Astrocyte of the spinal cord (primary cell): ENCODE measurements at regions not wholly inside any gene's neighbourhood (a gene's known extent, or its start where the extent isn't known, plus 50 kb on each side); places are given as distances from the start of the nearest gene placed in this dataset.

Experiments
- DNase-seq: peaks from one replicate; pipeline ENCODE4 v3.0.0; 2011; ENCODE audit warnings: low read depth, low spot score
- H3K4me3 ChIP-seq: 2 replicates; pipeline ENCODE4 v1.5.1; 2011; ENCODE audit warnings: low read depth, mild to moderate bottlenecking, low read length, moderate library complexity
- in situ Hi-C: cut with HindIII; loops from 2 replicates; pipeline ENCODE4 v1.10.0; 2017; ENCODE audit warnings: low sequenced_read_pairs
- TF ChIP-seq, protein P1 (sequence below): IDR thresholded peaks from 2 replicates; pipeline ENCODE4 v1.5.1; 2012; ENCODE audit warnings: low read depth, mild to moderate bottlenecking, low read length, inconsistent platforms

DNA sequence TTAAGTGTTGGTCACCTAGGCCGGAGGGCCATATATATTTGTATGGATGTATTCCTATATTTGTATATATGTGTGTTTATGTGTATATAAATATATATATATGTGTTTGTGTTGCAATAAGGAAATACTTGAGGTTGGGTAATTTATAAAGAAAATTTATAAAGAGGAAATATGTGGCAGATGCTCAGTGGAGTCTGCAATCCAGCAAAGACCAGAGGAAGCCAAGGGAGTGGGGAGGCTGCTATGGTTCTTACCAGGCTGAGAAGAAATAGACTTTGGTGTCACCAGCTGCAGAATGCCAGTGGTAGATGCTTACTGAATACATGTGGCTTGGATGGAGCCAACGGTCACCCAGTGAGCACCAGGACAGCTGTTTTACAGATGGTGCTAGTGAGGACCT, 97.4 kb upstream of the ELOVL5 start:
- TF ChIP-seq, protein P1, sequence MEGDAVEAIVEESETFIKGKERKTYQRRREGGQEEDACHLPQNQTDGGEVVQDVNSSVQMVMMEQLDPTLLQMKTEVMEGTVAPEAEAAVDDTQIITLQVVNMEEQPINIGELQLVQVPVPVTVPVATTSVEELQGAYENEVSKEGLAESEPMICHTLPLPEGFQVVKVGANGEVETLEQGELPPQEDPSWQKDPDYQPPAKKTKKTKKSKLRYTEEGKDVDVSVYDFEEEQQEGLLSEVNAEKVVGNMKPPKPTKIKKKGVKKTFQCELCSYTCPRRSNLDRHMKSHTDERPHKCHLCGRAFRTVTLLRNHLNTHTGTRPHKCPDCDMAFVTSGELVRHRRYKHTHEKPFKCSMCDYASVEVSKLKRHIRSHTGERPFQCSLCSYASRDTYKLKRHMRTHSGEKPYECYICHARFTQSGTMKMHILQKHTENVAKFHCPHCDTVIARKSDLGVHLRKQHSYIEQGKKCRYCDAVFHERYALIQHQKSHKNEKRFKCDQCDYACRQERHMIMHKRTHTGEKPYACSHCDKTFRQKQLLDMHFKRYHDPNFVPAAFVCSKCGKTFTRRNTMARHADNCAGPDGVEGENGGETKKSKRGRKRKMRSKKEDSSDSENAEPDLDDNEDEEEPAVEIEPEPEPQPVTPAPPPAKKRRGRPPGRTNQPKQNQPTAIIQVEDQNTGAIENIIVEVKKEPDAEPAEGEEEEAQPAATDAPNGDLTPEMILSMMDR = no peak
- no peak overlapping the region for H3K4me3 ChIP-seq
- in situ Hi-C loops = no loop called here
- no peak for DNase-seq

GRCh38 chr6:53441761-53442160, 93.0 kb upstream of the ELOVL5 start:
- peak; percentile 41 for DNase-seq
- H3K4me3 ChIP-seq = no peak overlapping the region
- TF ChIP-seq, protein P1 = no peak
- in situ Hi-C loops = no loop called here

GRCh38 chr6:53441035-53441493, 92.3 kb upstream of the ELOVL5 start:
- TF ChIP-seq, protein P1 = no peak

DNA sequence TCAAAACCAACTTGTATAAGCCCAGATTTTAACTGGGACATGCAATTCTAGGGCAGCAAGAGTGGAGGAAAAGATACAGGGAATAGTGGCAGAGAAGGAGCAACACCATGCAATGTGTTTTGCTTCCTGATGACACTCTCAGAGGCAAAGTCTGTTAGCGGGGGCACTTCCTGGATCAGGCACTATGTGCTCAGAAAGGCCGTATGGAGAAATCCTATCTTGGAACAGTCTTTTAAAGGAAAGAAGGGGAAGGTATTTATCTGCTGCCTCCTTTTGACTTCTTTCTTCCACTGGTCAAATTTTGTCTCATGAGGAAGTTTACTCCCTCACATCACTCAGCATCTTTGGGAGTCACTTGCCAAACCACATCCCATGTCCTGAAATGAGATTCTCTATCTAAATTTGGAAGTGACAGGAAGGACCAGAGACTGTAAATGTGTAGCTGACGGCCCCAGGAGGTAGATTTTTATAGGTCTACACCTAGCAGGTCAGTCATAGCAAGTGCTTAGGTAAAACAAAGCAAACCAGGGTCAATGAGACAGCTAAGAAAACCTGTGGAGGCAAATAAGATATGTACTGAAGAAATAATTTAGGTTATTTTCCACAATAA, 91.7 kb upstream of the ELOVL5 start:
- H3K4me3 ChIP-seq = no peak overlapping the region

More at GRCh38 chr6:53441035-53441493, 92.3 kb upstream of the ELOVL5 start:
- in situ Hi-C loops = no loop called here
- H3K4me3 ChIP-seq = no peak overlapping the region
- DNase-seq = no peak

DNA sequence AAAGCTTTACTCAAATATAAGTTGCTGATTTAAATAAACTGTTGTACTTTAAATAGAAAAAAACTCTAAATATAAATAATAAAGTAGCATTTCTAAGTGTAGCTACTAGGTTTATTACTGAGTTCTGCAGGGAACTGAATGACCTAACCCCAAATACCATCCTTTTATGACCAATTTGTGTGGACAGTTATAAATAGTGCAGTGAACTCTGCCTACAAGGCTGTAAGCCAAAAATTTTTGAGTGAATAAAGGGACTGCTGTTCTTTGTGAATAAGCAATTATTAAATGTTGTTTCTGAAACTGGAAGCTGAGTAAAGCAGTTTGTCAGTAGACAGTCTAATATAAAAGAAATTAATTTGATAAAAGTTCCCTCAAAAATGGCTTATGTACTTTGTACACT, 90.8 kb upstream of the ELOVL5 start:
- no peak overlapping the region for H3K4me3 ChIP-seq
- peak; percentile 35 for DNase-seq
- in situ Hi-C loops = no loop called here
- TF ChIP-seq, protein P1 = no peak

More for the DNA sequence above, 91.7 kb upstream of the ELOVL5 start:
- TF ChIP-seq, protein P1 = no peak
- no peak for DNase-seq
- in situ Hi-C loops = no loop called here

DNA sequence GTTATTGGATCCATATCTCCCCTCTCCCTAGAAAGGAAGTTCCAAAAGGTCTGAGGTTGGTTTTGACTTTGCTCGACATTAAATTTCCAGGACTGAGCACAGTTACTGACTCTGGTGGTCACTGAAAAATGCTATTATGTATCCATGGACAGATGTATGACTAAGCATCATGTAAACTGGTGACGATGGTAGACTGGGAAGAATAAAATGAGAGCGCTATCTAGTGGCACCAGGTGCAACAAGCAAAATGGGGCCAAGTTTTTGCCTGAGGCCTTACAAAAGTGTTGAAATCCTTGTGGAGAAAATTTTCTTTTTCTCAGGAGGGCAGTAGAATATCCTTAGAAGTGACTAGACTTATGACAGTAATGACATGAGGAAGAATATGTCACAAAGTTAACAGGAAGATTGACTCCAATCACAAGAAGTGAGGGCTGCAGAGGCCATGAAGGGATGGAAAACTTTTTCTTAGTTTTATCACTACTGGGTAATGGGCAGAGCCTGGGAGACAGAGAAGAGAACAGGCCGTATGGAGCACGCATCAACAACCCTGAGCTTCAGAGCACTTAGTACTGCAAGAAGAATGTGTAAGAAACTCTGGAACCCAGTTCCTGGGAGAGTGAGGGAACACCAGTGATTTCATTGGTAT, 88.9 kb upstream of the ELOVL5 start:
- no peak overlapping the region for H3K4me3 ChIP-seq
- TF ChIP-seq, protein P1 = peak; percentile 77
- in situ Hi-C loops = no loop called here
- peak; percentile 86 for DNase-seq
